CD14-positive monocyte (primary cell): ENCODE measurements at regions not wholly inside any gene's neighbourhood (a gene's known extent, or its start where the extent isn't known, plus 50 kb on each side); places are given as distances from the start of the nearest gene placed in this dataset.

Experiments used
- DNase-seq, 3 donors: peaks; one replicate each; pipeline ENCODE4 v3.0.0-alpha.2; 2011 to 2022
- H2AFZ ChIP-seq: 2 replicates; pipeline ENCODE4 v1.6.0; 2012; ENCODE audit warnings: mild to moderate bottlenecking, low read depth, low read length, inconsistent platforms; ENCODE audit not compliant: insufficient read depth, poor library complexity, severe bottlenecking
- H3K27ac ChIP-seq, 2 donors: 1 replicate in 1 of 2; 2 replicates in 1 of 2; pipeline ENCODE4 v1.5.1; 2012 to 2013; ENCODE audit warnings: low read length in 2 of 2, control low read depth in 1 of 2, inconsistent platforms in 1 of 2, low read depth in 1 of 2, mild to moderate bottlenecking in 1 of 2
- H3K27me3 ChIP-seq, 2 donors: one replicate each; pipeline versions ENCODE4 v1.6.0 to v1.6.1; 2011 to 2013; ENCODE audit warnings: low read length in 2 of 2; ENCODE audit not compliant: control insufficient read depth in 2 of 2, insufficient read depth in 2 of 2
- H3K36me3 ChIP-seq, 2 donors: replicated peaks in 1 of 2; 1 replicate in 1 of 2; 2 replicates in 1 of 2; pipeline versions ENCODE4 v1.5.1 to v1.6.1; 2012 to 2013; ENCODE audit warnings: low read length in 2 of 2, control low read depth in 1 of 2, inconsistent platforms in 1 of 2, mild to moderate bottlenecking in 1 of 2; ENCODE audit not compliant: insufficient read depth in 2 of 2, control insufficient read depth in 1 of 2
- H3K4me1 ChIP-seq, 2 donors: 1 replicate in 1 of 2; 2 replicates in 1 of 2; pipeline versions ENCODE4 v1.5.1 to v1.6.1; 2012 to 2013; ENCODE audit warnings: low read length in 2 of 2, control low read depth in 1 of 2, inconsistent platforms in 1 of 2, mild to moderate bottlenecking in 1 of 2, moderate library complexity in 1 of 2; ENCODE audit not compliant: insufficient read depth in 2 of 2, control insufficient read depth in 1 of 2
- H3K4me2 ChIP-seq: replicated peaks from 2 replicates; pipeline ENCODE3; 2012; ENCODE audit warnings: low read length, moderate library complexity, mild to moderate bottlenecking; ENCODE audit not compliant: poor library complexity, severe bottlenecking; ENCODE audit errors: extremely low read depth
- H3K4me3 ChIP-seq, 3 experiments: fragments of 200-600 bp in 1 of 3; sonication (generic) in 1 of 3; replicated peaks in 1 of 3; 1 replicate in 2 of 3; 2 replicates in 1 of 3; pipeline ENCODE4 v1.5.1; 2011 to 2013; ENCODE audit warnings: low read length in 3 of 3, mild to moderate bottlenecking in 3 of 3, control low read depth in 2 of 3, low read depth in 2 of 3, inconsistent platforms in 1 of 3, moderate library complexity in 1 of 3
- H3K79me2 ChIP-seq: 2 replicates; pipeline ENCODE4 v1.6.0; 2012; ENCODE audit warnings: mild to moderate bottlenecking, control low read depth, inconsistent platforms, low read length, moderate library complexity; ENCODE audit not compliant: insufficient read depth
- H3K9ac ChIP-seq: 2 replicates; pipeline ENCODE4 v1.6.0; 2017; ENCODE audit warnings: low read length, mild to moderate bottlenecking; ENCODE audit not compliant: insufficient read depth, poor library complexity, severe bottlenecking
- H3K9me3 ChIP-seq, 2 donors: replicated peaks in 1 of 2; 1 replicate in 1 of 2; 2 replicates in 1 of 2; pipeline versions ENCODE4 v1.5.1 to v1.6.1; 2012 to 2013; ENCODE audit warnings: low read length in 2 of 2, control low read depth in 1 of 2; ENCODE audit not compliant: control insufficient read depth in 1 of 2, insufficient read depth in 1 of 2
- H4K20me1 ChIP-seq: 2 replicates; pipeline ENCODE4 v1.6.0; 2012; ENCODE audit warnings: mild to moderate bottlenecking, low read length, control low read depth, moderate library complexity; ENCODE audit not compliant: insufficient read depth
- H3K27ac Mint-ChIP-seq, 7 donors: one replicate each; pipeline ENCODE4 v1.8.0; 2020; ENCODE audit warnings: mild to moderate bottlenecking in 7 of 7, mixed read lengths in 7 of 7, moderate library complexity in 6 of 7, inconsistent platforms in 2 of 7
- H3K27me3 Mint-ChIP-seq, 3 donors: one replicate each; pipeline ENCODE4 v1.8.0; 2021 to 2022; ENCODE audit warnings: low read depth in 3 of 3, mild to moderate bottlenecking in 3 of 3, mixed read lengths in 3 of 3, moderate library complexity in 3 of 3, inconsistent platforms in 1 of 3
- H3K36me3 Mint-ChIP-seq, 2 donors: one replicate each; pipeline ENCODE4 v1.8.0; 2020; ENCODE audit warnings: mixed read lengths in 2 of 2, inconsistent platforms in 1 of 2, mild to moderate bottlenecking in 1 of 2
- H3K4me1 Mint-ChIP-seq: one replicate; pipeline ENCODE4 v1.8.0; 2020; ENCODE audit warnings: mild to moderate bottlenecking, mixed read lengths
- H3K4me3 Mint-ChIP-seq, 2 donors: one replicate each; pipeline ENCODE4 v1.8.0; 2020; ENCODE audit warnings: mild to moderate bottlenecking in 2 of 2, mixed read lengths in 2 of 2, moderate library complexity in 1 of 2
- H3K9me3 Mint-ChIP-seq, 7 donors: one replicate each; pipeline ENCODE4 v1.8.0; 2020 to 2022; ENCODE audit warnings: mixed read lengths in 7 of 7, mild to moderate bottlenecking in 6 of 7, moderate library complexity in 6 of 7, inconsistent platforms in 2 of 7
- WGBS: methylation state at CpG from one replicate; pipeline ENCODE4 v1.1.5; 2013; ENCODE audit warnings: missing lambda C conversion rate; ENCODE audit not compliant: insufficient coverage; 5-methylcytosine and 5-hydroxymethylcytosine counted together
- intact Hi-C, 2 donors: fragments of 100-400 bp; cut with micrococcal nuclease; formaldehyde crosslinking; loops; one replicate each; pipeline versions ENCODE4 v1.15.0 to v1.15.1; 2023
- TF ChIP-seq, protein P1 (sequence below): fragments of 200-600 bp; IDR thresholded peaks from one replicate; pipeline ENCODE4 v1.8.0; 2022; ENCODE audit warnings: antibody characterized with exemption, mild to moderate bottlenecking

GRCh38 chr6:87848616-87849015, 146.6 kb upstream of the AKIRIN2 start:
- Histone ChIP-seq H2AFZ (no peak overlapping the region), H4K20me1 (no peaks in the 10 kb centered on the region), H3K27me3 (no peaks in the 10 kb centered on the region), H3K4me1 (no peaks in the 10 kb centered on the region), H3K4me3 (no peak overlapping the region), H3K4me2 (no peak overlapping the region), H3K27ac (no peak overlapping the region), H3K36me3 (no peaks in the 10 kb centered on the region), H3K9me3 (no peaks in the 10 kb centered on the region), H3K79me2 (no peaks in the 10 kb centered on the region), H3K9ac (no peak overlapping the region)
- DNase-seq = no peak
- Mint-ChIP-seq H3K36me3 (no peaks in the 10 kb centered on the region), H3K27ac (peak overlapping the region in 1 of 7 donors; percentile 44), H3K4me3 (no peak overlapping the region), H3K4me1 (peaks cover 2% of the 10 kb centered on the region), H3K9me3 (peaks cover 0 to 7% (median 0%) of the 10 kb centered on the region in 7 donors), H3K27me3 (peaks cover 2 to 6% (median 6%) of the 10 kb centered on the region in 3 donors)
- intact Hi-C loops = no loop called here
- WGBS = no CpG with 5 or more reads among the region's 3 CpGs
- TF ChIP-seq, protein P1, sequence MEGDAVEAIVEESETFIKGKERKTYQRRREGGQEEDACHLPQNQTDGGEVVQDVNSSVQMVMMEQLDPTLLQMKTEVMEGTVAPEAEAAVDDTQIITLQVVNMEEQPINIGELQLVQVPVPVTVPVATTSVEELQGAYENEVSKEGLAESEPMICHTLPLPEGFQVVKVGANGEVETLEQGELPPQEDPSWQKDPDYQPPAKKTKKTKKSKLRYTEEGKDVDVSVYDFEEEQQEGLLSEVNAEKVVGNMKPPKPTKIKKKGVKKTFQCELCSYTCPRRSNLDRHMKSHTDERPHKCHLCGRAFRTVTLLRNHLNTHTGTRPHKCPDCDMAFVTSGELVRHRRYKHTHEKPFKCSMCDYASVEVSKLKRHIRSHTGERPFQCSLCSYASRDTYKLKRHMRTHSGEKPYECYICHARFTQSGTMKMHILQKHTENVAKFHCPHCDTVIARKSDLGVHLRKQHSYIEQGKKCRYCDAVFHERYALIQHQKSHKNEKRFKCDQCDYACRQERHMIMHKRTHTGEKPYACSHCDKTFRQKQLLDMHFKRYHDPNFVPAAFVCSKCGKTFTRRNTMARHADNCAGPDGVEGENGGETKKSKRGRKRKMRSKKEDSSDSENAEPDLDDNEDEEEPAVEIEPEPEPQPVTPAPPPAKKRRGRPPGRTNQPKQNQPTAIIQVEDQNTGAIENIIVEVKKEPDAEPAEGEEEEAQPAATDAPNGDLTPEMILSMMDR = no peak

DNA sequence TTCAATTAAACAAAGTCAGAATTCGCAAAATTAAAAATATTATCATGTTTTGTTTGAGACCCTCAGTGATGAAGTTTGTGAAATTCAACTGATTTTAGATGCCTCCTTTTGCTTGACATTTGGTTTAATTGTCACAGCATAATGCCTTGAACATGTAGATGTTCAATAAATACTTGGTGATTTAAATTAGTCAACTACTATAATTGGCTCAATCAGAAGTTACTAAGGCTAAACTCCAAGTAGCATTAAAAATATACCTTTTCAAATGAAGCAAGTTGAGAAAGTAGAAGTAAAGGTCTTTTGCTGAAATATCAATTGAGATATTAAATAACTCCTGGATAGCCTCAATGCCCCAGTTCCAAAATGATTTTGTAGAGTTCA, 145.8 kb upstream of the AKIRIN2 start:
- H3K4me1 Mint-ChIP-seq = peaks cover 2% of the 10 kb centered on the region
- no peaks in the 10 kb centered on the region for H3K4me1 ChIP-seq
- peaks cover 0 to 7% (median 0%) of the 10 kb centered on the region in 7 donors for H3K9me3 Mint-ChIP-seq
- no peaks in the 10 kb centered on the region for H3K36me3 ChIP-seq
- H3K4me3 Mint-ChIP-seq = no peak overlapping the region
- no peak for DNase-seq
- no peaks in the 10 kb centered on the region for H3K27me3 ChIP-seq
- no peak overlapping the region for H3K4me2 ChIP-seq
- H4K20me1 ChIP-seq = no peaks in the 10 kb centered on the region
- TF ChIP-seq, protein P1 = no peak
- H3K27ac Mint-ChIP-seq = no peak overlapping the region
- H3K27me3 Mint-ChIP-seq = peaks cover 2 to 6% (median 6%) of the 10 kb centered on the region in 3 donors
- no peak overlapping the region for H3K27ac ChIP-seq
- no CpG with 5 or more reads among the region's 1 CpG for WGBS
- intact Hi-C loops = no loop called here
- H3K4me3 ChIP-seq = no peak overlapping the region
- no peaks in the 10 kb centered on the region for H3K79me2 ChIP-seq
- H3K36me3 Mint-ChIP-seq = no peaks in the 10 kb centered on the region
- no peak overlapping the region for H2AFZ ChIP-seq
- H3K9me3 ChIP-seq = no peaks in the 10 kb centered on the region
- H3K9ac ChIP-seq = no peak overlapping the region
